NK-92 treated with Interleukin-12 subunit alpha and Interleukin-12 subunit beta, amount 100 ng/mL, for 24 hours (cell line): ENCODE measurements at regions not wholly inside any gene's neighbourhood (a gene's known extent, or its start where the extent isn't known, plus 50 kb on each side); places are given as distances from the start of the nearest gene placed in this dataset.

Experiments used
- DNase-seq: peaks from one replicate; lab custom pipeline; 2025; lab: John Stamatoyannopoulos, UW

DNA sequence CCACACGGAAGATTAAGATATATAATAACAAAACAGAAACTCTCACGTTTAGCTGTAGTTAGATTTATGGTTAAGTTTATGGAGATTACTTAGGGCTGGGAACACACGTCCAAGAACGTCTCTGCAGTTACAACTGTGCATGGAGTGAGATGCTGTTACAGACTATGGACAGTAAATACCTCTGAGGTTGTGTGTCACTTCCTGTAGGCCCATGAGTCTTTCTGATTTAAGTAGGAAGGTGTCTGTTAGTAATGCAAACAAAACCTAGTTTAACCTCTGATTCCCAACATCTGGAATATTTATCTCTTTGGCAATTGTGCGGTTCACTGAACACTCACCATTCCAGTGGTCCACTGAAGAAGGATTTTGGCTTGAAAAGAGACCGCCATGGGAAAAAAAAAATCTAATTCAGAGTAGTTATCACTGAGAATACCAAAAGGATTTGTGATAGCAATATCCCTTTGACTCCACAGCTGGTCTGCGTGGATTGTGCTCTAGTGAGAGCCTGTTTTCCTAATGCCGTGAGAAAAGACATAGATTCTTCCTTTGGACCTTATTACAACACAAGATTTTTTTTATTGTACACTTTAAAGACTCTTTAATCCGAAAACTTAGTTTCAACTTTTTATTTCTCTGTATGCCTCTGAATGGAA, 478.2 kb upstream of the CITED2 start:
- DNase-seq: no peak

DNA sequence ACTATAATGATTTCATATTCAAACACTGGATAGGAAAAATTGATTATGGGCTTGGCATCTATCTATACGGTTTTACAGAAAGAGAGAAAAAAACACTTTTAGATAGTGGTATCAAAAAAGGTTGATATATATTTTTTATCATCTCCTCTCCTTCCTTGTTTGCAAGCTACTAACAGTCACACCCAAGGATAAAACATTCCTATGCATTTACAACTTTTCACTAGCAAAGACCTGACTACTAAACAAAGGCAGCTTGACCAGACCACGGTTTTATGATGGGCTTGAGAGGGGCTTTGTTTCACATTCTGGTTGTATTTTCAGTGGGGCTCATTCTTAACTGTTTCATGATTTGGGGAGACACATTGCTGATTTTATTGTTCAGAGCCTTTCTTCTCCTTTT, 477.6 kb upstream of the CITED2 start:
- DNase-seq: no peak

DNA sequence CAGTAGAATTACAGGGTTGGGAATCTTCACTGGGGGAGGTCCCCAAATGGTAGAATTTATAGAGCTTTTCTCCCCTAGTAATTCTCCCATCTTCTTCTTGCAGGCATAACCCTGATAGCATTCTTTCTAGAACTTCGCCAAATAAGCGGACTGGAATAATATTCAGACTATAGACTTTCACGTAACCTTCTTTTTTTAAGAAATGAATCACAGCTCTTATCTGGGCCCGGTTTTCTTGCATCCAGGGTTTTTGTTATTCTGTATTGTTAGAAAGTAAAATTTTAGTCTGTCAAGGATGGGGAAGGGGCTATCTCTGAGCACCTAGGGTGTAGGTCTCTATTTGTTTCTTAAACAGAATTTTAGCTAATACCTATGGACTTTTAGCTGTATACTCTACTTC, 476.8 kb upstream of the CITED2 start:
- DNase-seq: no peak

DNA sequence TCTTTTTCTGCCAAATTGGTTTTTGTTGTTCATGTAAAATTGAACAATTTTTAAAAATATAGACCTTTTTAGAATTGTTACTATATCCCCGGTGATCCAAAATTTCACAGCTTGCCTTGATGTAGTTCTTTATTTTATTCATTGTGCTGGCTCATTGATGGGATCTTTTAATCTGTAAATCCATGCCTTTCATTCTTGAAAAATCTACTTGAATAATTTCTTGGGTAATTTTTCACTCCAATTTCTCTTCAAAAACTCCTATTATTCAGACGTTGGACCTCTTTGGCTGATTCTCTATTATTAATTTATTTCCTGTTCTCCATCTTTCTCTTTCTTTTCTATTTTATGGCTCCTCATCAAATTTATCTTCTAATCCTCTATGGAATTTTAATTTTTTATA, 476.1 kb upstream of the CITED2 start:
- no peak for DNase-seq

DNA sequence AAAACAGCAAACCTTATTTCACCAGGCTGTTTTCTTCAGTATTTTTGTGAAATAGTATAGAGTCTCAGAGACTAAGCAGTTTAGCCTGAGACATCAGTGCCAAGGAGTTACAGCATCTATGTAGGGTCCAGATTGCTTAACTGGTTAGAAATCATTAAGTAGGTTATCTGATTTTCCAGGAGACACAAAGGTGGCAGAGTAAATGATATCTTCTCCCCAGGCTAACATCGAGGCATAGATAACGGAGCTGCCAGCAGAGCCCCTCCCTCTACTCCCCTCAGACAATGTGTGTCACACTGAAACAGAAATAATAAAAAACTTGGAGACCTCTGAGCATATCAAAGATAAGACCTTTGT, 473.0 kb upstream of the CITED2 start:
- DNase-seq: no peak

DNA sequence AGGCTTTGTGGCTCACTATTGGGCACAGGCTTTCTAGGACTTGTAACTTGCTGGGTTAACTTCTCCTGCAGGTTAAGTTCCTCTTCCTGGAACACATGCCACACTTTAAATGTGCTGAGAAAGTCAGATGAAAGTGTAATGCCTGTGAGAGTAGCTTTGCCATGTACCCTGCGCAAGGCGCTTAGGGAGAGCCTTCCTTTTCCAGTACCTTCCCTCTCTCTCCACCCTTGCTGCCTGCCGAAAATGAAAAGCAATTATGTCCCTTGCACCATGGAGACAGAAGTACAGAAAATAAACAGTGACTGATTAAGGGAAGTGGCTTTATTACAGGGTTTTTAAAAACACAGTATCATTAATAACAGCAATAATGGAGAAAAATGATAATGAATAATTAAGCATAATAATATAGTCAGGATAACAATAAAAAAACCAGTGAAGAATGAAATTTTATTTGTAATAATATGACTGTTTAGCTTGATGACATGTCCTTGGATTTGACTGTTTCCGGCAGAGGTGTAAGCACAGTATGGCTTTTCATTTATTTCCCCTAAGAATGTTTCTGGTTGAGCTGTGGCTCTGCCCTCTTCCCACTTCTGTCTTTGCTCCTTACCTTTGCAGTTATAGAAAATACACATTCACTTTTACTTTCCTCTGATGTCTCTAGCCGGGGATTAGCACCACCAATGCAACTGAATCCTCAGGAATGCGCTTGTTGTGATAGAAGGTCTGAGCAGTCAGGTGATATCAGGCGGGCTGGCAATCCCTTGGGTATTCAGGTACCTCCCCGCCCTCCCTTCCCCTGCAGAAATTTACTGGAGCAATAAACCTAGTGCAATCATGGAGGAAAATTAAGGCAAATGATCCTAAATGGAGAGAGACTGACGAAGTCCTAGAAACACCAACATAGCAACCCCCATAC, 472.3 kb upstream of the CITED2 start:
- DNase-seq: no peak

DNA sequence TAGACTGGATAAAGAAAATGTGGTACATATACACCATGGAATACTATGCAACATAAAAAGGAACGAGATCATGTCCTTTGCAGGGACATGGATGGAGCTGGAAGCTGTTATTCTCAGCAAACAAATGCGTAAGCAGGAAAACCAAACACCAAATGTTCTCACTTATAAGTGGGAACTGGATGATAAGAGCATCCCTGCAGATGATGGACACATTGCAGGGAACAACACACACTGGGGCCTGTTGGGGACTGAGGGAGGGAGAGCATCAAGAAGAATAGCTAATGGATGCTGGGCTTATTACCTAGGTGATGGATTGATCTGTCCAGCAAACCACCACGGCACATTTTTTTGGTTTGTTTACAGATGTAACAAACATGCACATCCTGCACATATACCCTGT, 470.5 kb upstream of the CITED2 start:
- no peak for DNase-seq

DNA sequence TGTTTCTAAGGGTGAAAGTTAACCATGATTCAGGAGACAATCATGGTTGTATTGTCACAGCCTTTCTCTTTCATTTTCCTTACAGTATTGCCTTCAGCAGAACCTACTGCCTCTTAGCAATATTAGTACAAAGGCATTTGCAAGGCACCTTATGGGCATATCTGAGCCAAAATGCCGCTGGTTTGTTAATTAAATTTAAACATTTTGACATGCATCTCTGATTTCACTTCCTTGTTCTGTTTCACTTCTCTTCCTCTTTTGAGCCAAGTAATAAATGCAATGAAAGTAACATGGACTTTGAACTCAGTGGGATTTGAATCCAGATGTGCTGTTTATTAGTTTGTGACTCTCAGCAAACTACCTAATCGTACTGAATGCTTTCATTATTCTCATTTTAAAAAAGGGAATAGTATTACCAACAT, 467.4 kb upstream of the CITED2 start:
- no peak for DNase-seq

DNA sequence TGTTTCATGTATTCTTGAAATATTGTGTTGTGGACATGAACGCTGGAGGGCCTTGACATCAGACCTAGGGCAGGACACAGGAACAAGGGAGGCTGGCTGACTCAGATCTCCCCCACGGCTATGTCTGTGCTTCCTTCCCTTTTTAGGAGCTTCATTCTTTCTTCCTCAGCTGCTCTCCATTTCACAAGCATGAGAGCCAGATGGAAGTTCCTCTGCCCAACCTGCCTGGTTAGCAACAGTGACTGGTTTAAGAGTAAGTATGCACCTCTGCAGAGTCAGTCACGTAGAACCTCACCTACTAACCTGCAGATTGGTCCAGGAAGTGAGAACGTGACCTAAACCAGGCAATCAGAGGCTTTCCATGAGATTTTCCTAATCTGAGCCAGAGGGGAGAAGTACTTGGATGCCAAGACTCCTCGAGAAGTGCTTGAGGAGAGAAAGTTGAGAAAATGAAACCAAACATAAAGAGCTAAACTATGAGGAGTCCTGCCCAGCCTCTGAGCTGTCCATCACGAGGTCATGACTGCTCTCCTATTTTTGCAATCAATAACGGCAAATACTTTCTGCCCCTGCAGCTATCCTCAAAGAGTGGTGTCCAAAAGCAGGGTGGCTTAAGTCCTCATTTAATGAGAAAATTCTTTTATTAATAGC, 465.2 kb upstream of the CITED2 start:
- DNase-seq: no peak

DNA sequence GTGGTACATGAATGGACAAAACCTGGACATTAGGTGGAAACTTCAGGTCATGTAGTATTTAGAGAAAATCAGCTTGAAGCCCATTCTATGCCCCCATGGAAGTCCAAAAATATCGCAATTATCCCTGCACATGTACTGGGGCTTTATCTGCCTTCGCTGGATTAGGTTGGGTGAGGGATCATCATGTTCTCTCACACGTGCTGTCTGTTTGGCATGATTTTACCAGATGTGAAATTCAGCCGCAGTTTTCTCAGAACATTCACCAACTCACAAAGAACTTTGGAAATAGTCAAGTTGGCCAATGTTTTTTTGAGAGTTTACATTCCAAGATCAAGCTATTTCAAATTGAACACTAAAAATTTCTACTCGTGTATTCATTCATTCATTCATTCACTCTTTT, 459.8 kb upstream of the CITED2 start:
- DNase-seq: no peak

DNA sequence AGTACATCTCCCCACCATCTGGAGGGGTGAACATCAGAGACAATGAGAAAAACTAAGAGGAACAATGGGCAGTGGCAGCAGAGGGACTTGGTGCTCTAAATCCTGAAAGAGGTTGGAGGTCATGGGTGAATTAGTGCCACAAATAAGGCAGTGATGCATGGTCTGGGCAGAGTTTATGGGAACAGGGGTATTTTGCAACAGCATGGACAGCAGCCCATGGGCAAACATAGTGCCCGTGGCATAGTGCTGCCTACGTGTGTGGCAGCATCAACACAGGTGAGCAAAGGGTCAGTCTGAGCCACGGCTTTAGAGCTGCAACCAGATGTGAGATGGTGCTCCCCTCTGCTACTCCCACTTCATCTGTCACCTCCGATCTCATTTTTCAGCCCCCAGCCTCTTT, 459.1 kb upstream of the CITED2 start:
- no peak for DNase-seq

DNA sequence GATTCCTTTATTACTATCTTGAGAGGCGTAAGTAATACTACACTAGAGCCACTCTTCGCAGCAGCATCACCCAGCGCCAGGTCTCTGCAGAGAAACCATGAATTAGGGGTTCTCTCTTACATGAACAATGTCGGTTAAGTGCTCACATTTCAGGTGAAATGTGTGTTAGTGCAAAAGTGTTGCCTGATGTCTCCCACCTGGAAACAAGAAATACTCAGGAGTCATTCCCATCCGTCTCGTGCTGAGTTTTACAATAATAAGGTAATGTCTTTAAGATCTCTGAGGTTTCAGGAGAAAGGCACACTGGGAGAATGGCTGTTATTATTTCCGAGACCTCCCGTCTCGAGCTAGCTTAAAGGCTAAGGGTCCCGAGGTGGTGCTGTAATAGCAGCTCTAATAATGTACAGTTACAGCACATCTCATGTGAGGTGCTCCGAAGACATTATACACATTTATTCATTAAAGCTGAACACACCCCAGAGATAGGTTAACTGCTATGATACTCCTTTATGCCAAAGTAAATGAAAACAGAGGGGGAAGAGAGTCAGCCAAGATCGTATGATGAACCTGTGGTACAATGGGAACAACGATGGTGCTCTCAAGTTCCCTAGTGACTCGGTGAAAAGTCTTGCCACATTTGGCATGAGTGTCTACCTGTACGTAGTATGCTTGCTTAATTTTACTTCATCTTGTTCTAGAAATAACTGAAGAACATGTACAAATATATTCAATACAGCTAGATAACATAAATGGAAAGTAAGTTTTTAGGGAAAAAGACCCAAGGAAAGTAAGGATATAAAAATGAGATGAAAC, 458.3 kb upstream of the CITED2 start:
- no peak for DNase-seq

DNA sequence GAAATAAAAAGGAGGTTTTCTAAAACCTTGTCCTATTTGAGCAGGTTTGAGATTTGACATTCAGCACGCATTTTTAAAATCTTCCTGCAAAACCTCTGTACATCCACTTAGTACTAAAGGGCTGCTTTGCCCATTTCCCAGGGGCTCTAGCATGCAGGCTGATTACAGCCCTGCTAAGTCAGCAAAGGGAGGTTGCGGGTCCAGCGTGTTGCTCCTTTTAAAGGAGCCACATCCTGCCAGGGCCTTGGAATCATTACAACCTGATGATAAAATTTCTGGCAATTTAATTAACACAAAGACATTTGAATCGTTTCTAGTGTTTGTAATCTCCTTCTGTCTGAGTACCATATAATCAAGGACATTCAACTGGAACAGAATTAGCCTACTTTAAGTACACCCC, 455.1 kb upstream of the CITED2 start:
- no peak for DNase-seq

DNA sequence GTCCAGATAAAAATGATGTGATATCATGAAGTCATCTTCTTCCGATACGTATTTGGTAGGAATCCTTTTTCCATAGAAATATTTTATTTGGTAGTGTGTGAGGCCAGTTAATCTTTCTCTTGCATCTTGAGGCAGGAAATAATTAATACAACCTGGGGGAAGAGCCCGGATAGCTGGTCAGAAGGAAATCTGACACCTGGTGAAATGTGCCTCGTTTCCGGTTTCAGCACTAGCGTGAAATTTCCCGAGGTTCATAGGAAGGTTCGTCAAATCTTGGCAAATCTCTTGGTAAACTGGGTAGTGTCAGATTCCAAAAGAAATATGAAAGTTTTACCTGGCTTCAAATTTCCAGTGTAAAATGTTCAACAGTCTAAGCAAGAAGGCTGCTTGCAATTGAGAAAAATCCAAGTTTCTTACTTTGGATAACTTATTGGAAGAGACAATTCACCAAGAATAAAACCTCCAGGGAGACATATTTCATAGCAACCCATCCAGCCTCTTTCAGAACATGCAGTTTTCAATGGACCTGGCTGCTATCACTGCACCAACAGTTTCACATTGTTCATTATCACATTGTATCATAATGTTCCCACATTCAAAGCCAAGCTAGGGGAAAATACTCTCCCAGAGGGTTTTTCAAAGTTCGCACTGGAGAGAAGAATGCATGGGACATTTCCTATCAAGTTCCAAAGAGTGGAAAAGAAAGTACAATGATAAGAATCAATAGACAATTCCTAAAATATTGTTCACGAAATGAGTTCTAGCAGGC, 454.5 kb upstream of the CITED2 start:
- DNase-seq: no peak

DNA sequence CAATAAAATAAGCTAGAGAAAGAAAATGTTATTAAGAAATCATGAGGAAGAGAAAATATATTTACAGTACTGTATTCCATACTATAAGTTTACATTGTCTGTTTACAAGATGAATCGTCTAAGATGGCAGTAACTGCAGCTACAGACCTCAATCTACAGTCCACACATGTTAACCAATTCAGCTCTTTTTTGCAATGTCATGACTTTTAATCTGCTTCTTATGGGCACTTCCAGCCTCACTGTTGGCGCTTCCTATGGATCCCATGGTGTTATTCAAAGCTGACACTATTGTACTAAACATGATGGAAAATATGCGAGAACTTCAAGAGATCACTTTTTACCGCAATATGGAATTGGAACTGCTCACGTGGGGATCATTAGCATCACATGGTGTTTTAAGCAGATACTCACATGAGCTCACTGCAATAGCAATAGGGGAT, 451.5 kb upstream of the CITED2 start:
- no peak for DNase-seq

DNA sequence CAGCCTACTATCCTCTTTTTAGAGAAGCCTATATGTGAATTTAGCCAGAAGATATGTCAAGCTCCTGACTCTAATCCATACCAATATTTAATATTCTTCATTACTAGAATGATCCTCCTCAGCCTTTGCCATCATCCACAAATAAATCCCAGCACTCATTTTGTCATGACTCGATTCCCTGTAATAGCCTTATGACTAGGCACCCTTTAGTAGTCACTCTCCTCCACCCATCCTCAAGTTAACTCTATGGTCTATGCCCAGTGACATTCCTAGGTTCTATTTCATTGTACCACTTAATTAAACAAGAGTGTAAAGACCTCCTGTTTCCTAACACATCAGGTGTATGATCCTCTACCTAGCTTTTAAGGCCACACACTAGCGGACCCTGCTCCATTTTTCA, 450.4 kb upstream of the CITED2 start:
- DNase-seq: no peak

DNA sequence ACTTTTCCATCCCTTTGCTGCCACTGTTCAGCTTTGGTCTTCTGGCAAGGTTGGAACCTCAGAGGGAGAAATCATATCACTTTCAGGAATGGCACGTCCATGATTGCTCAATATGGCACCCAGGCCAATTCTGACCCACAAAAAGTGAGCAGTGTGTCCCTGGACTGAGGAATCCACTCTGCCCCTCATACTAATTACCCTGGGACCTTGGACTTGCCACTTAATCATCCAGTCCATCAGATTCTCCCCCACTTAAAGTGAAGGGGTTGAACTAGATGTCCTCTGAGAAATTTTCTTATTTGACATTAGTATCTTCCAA, 449.3 kb upstream of the CITED2 start:
- DNase-seq: no peak

DNA sequence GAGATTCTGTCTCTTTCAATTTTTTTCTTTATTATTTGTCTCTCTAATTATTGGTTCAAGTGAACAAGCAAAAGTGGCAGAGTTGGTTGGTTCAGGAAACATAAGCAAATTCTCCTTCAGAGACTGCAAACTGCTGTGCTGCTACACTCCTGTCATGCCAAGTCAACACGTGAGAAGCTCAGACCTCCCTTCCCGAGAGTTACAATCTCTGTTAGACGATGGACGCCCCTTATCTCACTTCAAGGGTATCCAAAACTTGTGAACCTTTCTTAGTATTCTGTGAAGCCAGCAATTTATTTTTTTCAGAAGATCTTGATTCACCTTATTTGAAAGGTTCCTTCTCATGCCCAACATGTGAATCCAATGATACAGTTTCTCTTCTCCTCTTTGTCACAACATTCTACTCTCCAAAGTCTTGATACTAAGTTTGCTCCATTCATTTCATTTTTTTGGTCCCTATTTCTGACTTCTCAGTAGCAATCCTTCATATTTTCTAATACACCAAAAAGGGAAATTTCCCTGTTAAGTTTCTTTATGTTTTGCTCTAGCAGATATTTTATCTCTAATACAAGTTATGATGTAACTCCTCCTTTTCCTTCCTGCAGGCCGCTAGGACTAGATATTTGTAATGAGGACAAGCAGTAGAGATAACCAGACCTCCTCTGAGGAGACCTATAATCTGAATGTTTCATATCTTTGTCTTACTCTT, 448.8 kb upstream of the CITED2 start:
- DNase-seq: no peak

DNA sequence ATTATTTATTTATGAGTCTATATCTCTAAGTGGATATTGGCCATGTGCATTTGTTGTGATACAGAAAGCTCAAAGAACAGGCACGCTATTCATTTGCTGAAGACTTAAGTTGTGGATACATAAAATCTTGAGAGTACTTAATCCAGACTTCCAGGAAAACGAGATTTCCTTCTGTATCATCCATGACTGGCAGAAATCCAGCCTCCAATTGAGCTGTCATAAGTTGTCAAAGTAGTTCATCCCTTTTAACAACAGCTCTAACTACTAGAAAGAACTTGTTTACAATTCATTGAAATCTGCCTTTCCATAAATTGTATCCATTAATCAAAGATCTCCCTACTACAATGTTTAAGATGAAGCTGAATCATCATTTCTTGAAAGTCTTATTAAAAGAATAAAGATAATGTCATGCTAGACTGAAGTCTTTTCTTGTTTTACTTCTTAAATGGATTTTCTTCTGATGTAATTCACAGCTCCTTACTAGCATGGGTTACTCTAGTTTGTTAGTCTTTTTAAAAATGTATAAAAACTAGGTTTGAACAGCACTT, 447.3 kb upstream of the CITED2 start:
- no peak for DNase-seq

DNA sequence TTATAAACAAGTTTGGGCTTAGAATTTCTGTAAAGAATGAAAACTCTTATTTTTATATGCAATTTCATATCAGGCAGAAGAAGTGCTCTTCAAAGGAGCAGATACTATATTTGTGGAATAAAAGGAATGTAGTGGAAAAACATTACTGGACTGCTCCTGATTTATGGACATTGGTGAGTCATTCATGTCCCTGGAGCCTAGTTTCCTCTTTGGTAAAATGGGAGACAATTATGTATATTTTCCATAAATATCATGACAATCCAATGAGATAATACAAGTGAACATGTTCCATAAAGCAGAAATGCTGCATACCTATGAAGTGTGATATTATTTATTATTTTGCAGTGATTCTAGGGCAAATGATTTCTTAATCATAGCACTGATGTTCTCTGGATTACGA, 445.8 kb upstream of the CITED2 start:
- no peak for DNase-seq

DNA sequence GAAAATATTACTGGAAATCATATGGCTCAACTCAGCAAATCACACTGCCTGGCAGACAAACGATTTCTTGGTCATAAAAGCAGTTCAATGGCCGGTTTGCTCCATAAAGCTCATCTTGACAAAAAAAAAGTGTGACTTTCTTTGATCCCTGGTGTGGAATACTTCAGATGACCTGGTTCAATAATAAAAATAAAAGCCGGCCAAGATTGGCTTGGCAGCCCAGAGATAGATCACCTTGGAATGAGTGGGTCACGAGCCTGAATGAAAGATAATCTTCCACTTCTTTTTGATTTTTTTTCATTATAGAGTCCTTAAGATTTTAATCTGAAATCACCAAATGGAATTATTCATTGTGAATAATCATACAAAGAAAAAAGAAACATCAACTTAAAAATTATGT, 445.3 kb upstream of the CITED2 start:
- DNase-seq: no peak
